ENCODE measurements at regions not wholly inside any gene's neighbourhood (a gene's known extent, or its start where the extent isn't known, plus 50 kb on each side); places are given as distances from the start of the nearest gene placed in this dataset.

DNA sequence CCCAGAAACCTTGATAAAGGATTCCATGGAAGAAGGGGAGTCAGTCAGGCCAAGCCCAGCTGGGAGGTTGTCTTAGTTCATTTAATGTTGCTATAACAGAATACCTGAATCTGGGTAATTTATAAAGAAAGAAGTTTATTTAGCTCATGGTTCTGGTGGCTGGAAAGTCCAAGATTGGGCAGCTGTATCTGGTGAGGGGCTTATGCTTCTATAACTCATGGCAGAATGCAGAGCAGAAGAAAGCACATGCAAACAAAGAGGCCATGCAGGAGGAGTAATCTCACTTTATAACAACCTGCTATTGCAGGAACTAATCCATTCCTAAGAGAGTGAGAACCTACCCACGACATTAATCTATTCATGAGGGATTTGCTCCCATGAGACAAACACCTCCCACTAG is 54.2 kb upstream of the ANKRD1 start:
- H3K4me1 ChIP-seq: no peaks in the 10 kb centered on the region
- WGBS, 2 donors: 54 to 64% methylated on average over 1 of the region's 1 CpG
- no peak overlapping the region for H3K4me3 ChIP-seq
- peaks cover 0 to 5% (median 0%) of the 10 kb centered on the region in 4 donors for H3K9me3 ChIP-seq
- no peak overlapping the region for H3K27ac ChIP-seq
- no peak for DNase-seq (ENCODE audit: low spot score in 2 of 2)
- H3K27me3 ChIP-seq: no peaks in the 10 kb centered on the region
- H3K36me3 ChIP-seq: no peaks in the 10 kb centered on the region
- TF ChIP-seq POLR2A (IDR thresholded peaks at IDR 0.05) (no peak), EP300 (IDR thresholded peaks at IDR 0.05) (no peak)
- TF ChIP-seq, protein P1, sequence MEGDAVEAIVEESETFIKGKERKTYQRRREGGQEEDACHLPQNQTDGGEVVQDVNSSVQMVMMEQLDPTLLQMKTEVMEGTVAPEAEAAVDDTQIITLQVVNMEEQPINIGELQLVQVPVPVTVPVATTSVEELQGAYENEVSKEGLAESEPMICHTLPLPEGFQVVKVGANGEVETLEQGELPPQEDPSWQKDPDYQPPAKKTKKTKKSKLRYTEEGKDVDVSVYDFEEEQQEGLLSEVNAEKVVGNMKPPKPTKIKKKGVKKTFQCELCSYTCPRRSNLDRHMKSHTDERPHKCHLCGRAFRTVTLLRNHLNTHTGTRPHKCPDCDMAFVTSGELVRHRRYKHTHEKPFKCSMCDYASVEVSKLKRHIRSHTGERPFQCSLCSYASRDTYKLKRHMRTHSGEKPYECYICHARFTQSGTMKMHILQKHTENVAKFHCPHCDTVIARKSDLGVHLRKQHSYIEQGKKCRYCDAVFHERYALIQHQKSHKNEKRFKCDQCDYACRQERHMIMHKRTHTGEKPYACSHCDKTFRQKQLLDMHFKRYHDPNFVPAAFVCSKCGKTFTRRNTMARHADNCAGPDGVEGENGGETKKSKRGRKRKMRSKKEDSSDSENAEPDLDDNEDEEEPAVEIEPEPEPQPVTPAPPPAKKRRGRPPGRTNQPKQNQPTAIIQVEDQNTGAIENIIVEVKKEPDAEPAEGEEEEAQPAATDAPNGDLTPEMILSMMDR (IDR thresholded peaks at IDR 0.05): no peak

DNA sequence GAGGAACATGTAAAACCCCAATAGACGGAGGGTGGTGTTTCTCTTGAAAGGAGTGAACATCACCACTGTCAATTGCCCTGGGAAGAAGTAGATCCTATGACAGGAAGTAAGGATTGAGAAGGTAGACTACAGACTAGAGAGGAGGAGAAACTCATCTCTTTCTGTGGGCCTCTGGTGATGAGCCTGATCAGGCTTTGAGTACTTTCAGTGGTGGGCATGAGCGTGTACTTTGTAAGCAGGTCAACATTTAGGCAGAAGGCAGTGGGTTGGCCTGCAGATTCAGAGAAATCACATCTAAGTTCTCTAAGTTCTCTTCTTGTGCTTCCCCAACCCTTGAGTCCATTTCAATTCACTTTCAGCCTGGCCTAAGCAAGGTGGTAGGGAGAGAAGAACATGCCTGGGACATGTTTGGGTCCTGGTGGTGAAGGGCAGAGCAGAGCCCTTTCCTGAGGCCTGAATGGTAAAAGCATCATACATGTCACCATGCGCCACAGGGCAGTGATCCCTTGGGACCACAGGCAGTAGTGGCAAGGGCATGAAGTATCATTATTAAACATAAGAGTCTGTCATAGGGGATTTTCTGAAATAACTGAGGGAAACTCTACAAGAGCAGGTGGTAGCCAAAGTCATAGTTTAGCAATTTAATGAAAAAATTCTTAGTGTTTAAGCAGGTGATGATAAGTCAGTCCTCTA is 56.4 kb upstream of the ANKRD1 start:
- Histone ChIP-seq H3K27ac (no peak overlapping the region), H3K4me1 (no peaks in the 10 kb centered on the region), H3K9me3 (peaks cover 0 to 5% (median 0%) of the 10 kb centered on the region in 4 donors), H3K4me3 (no peak overlapping the region), H3K36me3 (no peaks in the 10 kb centered on the region), H3K27me3 (no peaks in the 10 kb centered on the region)
- DNase-seq (ENCODE audit: low spot score in 2 of 2): no peak
- TF ChIP-seq EP300 (IDR thresholded peaks at IDR 0.05): no peak
- TF ChIP-seq, protein P1 (IDR thresholded peaks at IDR 0.05): no peak
- 91 to 97% methylated on average over 3 of the region's 3 CpGs for WGBS, 2 donors

DNA sequence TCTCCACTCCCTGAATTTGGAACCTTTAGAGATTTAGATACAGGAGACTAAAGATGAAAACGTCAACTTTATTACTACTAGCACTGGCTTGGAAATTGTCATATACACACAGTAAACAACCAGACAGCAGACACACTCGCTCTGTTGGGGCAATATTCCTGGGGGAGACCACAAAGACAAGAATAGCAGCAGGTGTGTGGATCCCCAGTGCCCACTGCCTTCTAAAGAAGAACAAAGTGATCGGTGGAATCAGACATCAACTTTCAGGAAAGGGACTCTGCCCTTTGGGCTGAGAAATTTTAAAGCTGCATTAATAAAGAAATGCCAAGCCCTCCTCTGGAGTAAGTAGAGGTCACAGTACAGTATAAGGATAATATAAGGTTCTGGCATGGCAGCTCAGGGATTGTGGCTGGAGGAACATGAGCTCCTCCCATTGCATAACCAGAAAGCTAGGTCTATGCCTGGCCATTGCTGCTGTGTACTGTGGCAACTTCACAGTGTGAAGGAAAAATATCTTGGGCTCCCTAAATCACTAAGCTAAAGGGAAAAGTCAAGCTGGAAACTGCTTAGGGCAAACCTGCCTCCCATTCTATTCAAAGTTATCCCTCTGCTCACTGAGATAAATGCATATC is 57.1 kb upstream of the ANKRD1 start:
- peaks cover 0 to 5% (median 0%) of the 10 kb centered on the region in 4 donors for H3K9me3 ChIP-seq
- no peak for TF ChIP-seq POLR2A (IDR thresholded peaks at IDR 0.05)
- TF ChIP-seq, protein P1 (IDR thresholded peaks at IDR 0.05): no peak
- no peak for TF ChIP-seq EP300 (IDR thresholded peaks at IDR 0.05)
- no peaks in the 10 kb centered on the region for H3K27me3 ChIP-seq
- DNase-seq (ENCODE audit: low spot score in 2 of 2): no peak
- no peaks in the 10 kb centered on the region for H3K36me3 ChIP-seq
- H3K4me3 ChIP-seq: no peak overlapping the region
- no peaks in the 10 kb centered on the region for H3K4me1 ChIP-seq
- 89 to 90% methylated on average over 3 of the region's 3 CpGs for WGBS, 2 donors
- H3K27ac ChIP-seq: no peak overlapping the region

DNA sequence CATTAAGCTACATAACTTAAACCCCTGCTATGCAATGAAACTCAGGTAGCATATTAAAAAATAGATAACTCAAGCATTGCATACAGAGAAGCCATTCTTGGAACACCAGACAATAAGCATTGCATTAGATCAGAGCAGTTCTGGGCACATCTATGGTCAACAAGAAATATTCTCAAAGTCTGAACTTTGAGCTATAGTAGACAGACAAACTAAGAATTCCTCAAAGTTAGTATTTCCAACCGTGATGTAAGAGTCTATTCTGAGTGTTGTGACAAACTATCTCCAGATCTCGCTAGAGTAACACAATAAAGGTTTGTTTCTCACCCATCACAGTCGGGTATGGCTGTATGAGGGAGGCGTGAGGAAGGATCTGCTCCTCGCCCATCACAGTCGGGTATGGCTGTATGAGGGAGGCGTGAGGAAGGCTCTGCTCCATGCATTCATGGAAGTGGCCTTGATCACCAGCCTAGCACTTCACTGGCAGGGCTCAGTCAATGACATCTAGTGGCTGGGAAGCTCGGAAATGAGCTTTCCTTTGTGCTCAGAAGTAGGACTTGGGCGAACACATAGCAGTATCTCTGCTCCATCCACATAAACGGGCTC is 61.6 kb upstream of the ANKRD1 start:
- WGBS, 2 donors: 77 to 79% methylated on average over 10 of the region's 10 CpGs
- Histone ChIP-seq H3K9me3 (no peaks in the 10 kb centered on the region), H3K36me3 (no peaks in the 10 kb centered on the region), H3K4me1 (no peaks in the 10 kb centered on the region), H3K27me3 (no peaks in the 10 kb centered on the region), H3K4me3 (no peak overlapping the region), H3K27ac (no peak overlapping the region)
- no peak for TF ChIP-seq EP300 (IDR thresholded peaks at IDR 0.05)
- TF ChIP-seq, protein P1 (IDR thresholded peaks at IDR 0.05): no peak
- TF ChIP-seq POLR2A (IDR thresholded peaks at IDR 0.05): no peak
- no peak for DNase-seq (ENCODE audit: low spot score in 2 of 2)

DNA sequence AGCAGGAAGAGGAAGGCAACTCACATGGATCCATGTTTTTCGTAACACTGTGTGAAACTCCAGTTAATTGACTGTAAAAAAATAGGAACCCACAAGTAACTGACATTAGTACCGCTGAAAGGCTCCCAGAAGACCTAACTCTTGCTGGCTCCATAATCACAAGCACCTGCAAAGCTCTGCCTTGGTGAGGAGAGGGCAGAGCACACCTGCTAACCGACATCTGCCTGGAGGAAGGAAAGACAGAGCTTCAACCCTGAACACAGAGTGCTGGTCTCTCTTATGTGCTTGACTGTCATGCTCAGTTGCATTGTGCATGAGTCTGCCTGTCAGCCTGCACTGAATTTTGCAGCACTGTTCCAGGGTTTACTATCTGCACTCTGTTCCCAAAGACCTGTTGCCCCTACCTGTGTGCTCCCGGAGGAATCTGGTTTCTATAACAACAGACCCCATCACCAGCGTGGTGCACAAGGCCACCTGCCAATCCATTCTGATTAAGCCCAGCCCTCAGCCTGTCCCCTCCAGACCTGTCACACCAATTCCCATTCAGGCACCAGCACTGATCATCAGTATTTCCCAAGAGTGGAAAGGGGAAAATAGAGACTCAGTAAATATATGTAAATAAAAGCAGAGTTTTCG is 63.1 kb upstream of the ANKRD1 start:
- H3K27me3 ChIP-seq: no peaks in the 10 kb centered on the region
- H3K27ac ChIP-seq: no peak overlapping the region
- no peak for DNase-seq (ENCODE audit: low spot score in 2 of 2)
- no peak overlapping the region for H3K4me3 ChIP-seq
- TF ChIP-seq EP300 (IDR thresholded peaks at IDR 0.05) (no peak), POLR2A (IDR thresholded peaks at IDR 0.05) (no peak)
- TF ChIP-seq, protein P1 (IDR thresholded peaks at IDR 0.05): no peak
- no peaks in the 10 kb centered on the region for H3K9me3 ChIP-seq
- no peaks in the 10 kb centered on the region for H3K4me1 ChIP-seq
- no peaks in the 10 kb centered on the region for H3K36me3 ChIP-seq
- 64 to 78% methylated on average over 6 of the region's 6 CpGs for WGBS, 2 donors

Measured in tibial nerve (tissue), 4 donors.